Motor neuron (in vitro differentiated cells): ENCODE measurements at regions not wholly inside any gene's neighbourhood (a gene's known extent, or its start where the extent isn't known, plus 50 kb on each side); places are given as distances from the start of the nearest gene placed in this dataset.
A peak's percentile ranks its signal among the peaks of the same experiment; 100 is the strongest.
"Not testable (repeated sequence)": the region's sequence is repeated elsewhere in the genome, so short reads cannot be mapped to it uniquely, and the experiment has no call there.

ENCODE experiments used
- ATAC-seq, 8 experiments: fragments of 200-7000 bp; cut with Tn5 transposase; replicated peaks in 6 of 8; 2 replicates each; pipeline ENCODE4 v1.8.0; 2021; ENCODE audit warnings: mild to moderate bottlenecking in 8 of 8, moderate library complexity in 8 of 8
- H3K27ac ChIP-seq, 2 donors: fragments of 250-450 bp; sonication (Bioruptor Pico); 2 replicates each; pipeline ENCODE4 v1.9.0; 2021; ENCODE audit warnings: antibody characterized with exemption in 2 of 2, mild to moderate bottlenecking in 2 of 2, moderate library complexity in 1 of 2
- H3K4me1 ChIP-seq, 2 donors: fragments of 250-450 bp; sonication (Bioruptor Pico); replicated peaks in 1 of 2; 2 replicates each; pipeline ENCODE4 v1.6.1; 2021; ENCODE audit warnings: antibody characterized with exemption in 2 of 2, mild to moderate bottlenecking in 2 of 2, moderate library complexity in 1 of 2
- H3K4me3 ChIP-seq, 5 donors: fragments of 250-450 bp; sonication (Bioruptor Pico); 2 replicates each; pipeline ENCODE4 v1.9.0; 2021; ENCODE audit warnings: antibody characterized with exemption in 5 of 5, mild to moderate bottlenecking in 5 of 5, moderate library complexity in 4 of 5
- WGBS, 10 experiments: fragments of 450-650 bp; shearing (Covaris generic); methylation state at CpG; one replicate each; pipeline ENCODE4 v1.0.0; 2022; 5-methylcytosine and 5-hydroxymethylcytosine counted together
- in situ Hi-C, 9 experiments: fragments of 400-800 bp; cut with MboI; loops; one replicate each; pipeline ENCODE4 v1.15.0; 2021; ENCODE audit warnings: low sequenced_read_pairs in 9 of 9, low pct_unique_long_range_greater_than_20kb in 2 of 9; ENCODE audit not compliant: unreplicated experiment in 9 of 9

DNA sequence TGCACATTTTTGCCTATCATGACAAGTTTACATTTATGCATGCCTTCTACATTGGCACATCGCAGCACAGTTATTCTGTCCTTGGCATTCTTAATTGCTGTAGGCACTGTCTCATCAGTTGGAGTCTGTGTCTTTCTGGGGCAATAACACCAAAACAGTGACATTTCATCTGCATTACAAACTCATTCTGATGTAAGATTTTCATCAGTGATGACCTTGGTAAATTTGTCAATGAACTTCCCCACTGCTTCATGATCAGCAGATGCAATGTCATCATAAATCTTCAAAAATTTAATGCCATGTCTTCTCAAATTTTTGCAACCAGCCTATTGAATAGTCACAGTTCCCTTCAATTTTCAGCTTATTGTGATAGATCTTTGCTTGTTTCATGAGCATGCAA lies 85.5 kb downstream of the CAPZA3 start:
- in situ Hi-C loops, result no loop called here
- WGBS, 10 experiments, result 0 to 100% (median 83%) methylated on average over 1 of the region's 1 CpG; no CpG with 5 or more reads in 4 of the 10 experiments
- no peak overlapping the region for H3K27ac ChIP-seq

DNA sequence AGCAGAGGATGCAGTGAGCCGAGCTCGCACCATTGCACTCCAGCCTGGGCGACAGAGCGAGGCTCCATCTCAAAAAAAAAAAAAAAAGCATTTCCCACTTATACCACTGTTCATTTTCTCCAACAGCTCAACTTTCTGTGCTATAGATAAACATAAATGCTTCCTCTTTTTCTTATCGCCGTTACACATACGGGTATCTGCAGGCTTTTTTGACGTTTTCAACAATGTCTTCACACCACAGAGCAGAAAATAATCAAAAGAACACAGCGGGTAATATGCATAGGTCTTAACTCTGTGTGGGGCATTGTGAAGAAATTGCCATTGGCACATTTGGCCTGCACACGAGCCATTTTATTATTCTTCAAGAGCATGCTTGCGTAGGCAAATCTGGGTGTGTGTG lies 86.4 kb downstream of the CAPZA3 start:
- peaks cover 0 to 5% of the 10 kb centered on the region in 2 donors for H3K4me1 ChIP-seq
- no peak overlapping the region for H3K4me3 ChIP-seq
- ATAC-seq, result no peak
- H3K27ac ChIP-seq, result no peak overlapping the region
- in situ Hi-C loops, result no loop called here
- 20 to 100% (median 83%) methylated on average over 1 to 11 of the region's 11 CpGs for WGBS, 10 experiments

More for the DNA sequence above, 85.5 kb downstream of the CAPZA3 start:
- Histone ChIP-seq H3K4me1 (peaks cover 4 to 13% of the 10 kb centered on the region in 2 donors), H3K4me3 (no peak overlapping the region)
- peak in 1 of 8 experiments; percentile 25 for ATAC-seq

DNA sequence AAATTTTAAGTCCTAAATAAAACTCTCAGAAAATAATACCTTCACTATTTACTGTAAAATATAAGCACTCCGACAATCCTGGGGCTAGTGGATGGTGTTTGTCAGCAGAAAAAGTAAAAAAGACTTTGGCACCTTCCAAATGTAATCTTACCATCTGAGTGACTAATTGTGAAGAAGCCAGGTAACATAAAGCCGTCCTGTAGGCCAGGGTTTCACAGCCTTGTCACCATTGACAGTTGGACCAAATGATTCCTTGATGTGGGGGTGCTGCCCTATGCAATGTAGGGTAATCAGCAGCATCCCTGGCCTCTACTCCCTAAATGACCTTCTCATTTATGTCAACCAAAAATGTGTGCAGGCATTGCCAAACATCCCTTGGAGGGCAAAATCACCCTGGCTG lies 87.2 kb downstream of the CAPZA3 start:
- 20 to 100% (median 50%) methylated on average over 1 to 2 of the region's 2 CpGs; no CpG with 5 or more reads in 3 of the 10 experiments for WGBS, 10 experiments
- no peak overlapping the region for H3K27ac ChIP-seq
- no peaks in the 10 kb centered on the region for H3K4me1 ChIP-seq
- in situ Hi-C loops, result no loop called here
- no peak overlapping the region for H3K4me3 ChIP-seq
- ATAC-seq, result no peak

- Histone ChIP-seq H3K4me3 (no peak overlapping the region), H3K27ac (no peak overlapping the region), H3K4me1 (no peaks in the 10 kb centered on the region)
- ATAC-seq, result no peak
- in situ Hi-C loops, result no loop called here
- WGBS, 10 experiments, result 28 to 100% (median 71%) methylated on average over 1 to 2 of the region's 2 CpGs; no CpG with 5 or more reads in 1 of the 10 experiments
Measured at GRCh38 chr12:18827913-18828312, 90.0 kb downstream of the CAPZA3 start.

- in situ Hi-C loops, result no loop called here
- no peak for ATAC-seq
- Histone ChIP-seq H3K4me3 (no peak overlapping the region), H3K27ac (no peak overlapping the region), H3K4me1 (no peaks in the 10 kb centered on the region)
Measured at GRCh38 chr12:18828483-18828882, 90.6 kb downstream of the CAPZA3 start.

DNA sequence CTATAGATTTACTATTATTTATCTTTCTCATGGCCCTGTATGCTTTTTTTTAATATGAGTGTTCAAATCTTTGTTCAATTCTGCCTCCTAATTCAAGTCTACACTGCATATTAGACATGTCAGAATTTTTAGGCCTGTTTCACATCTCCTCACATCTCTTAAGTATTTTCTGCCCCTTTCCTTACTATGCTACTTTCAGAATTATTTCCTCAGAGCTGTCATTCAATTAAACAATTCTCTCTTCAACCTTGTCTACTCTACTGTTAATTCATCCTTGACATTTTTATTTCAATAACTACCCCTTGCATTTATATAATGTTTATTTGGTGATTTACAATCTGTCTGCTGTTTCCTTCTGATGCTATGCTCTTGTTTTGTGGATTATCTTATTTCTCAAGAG lies 91.1 kb downstream of the CAPZA3 start:
- Histone ChIP-seq H3K4me1 (no peaks in the 10 kb centered on the region), H3K4me3 (no peak overlapping the region), H3K27ac (no peak overlapping the region)
- in situ Hi-C loops, result no loop called here
- ATAC-seq, result no peak

GRCh38 chr12:18832932-18833331 lies 95.0 kb downstream of the CAPZA3 start:
- ATAC-seq, H3K4me1 ChIP-seq, H3K27ac ChIP-seq, H3K4me3 ChIP-seq, in situ Hi-C loops: not testable (repeated sequence)
- WGBS, 10 experiments, result 17 to 100% (median 73%) methylated on average over 1 to 2 of the region's 2 CpGs

- Histone ChIP-seq H3K4me3 (no peak overlapping the region), H3K27ac (no peak overlapping the region), H3K4me1 (peaks cover 3% of the 10 kb centered on the region in 2 donors)
- 33 to 82% (median 49%) methylated on average over 2 to 4 of the region's 4 CpGs; no CpG with 5 or more reads in 2 of the 10 experiments for WGBS, 10 experiments
- ATAC-seq, result peak in 5 of 8 experiments; percentile 67 to 99 (median 75)
- in situ Hi-C loops, result no loop called here
Measured at GRCh38 chr12:18837025-18837424, 99.1 kb downstream of the CAPZA3 start.

DNA sequence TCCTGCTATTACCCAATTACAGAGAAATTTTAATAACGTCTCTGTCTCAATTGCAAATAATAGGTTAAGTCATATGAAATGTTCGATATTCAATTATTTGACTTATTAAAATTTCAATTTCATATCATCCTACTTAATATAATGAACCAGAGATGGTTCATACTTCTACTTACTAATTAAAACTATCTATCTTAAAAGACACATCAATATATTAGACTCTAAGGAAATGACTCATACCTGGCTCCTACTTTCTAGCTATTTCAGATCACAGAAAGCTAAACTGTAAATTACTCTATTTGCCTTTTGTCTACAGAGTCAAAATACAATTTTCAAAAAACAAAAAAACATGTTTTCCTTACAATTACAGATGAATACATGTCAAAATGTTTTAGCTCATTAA lies 99.6 kb downstream of the CAPZA3 start:
- Histone ChIP-seq H3K4me3 (no peak overlapping the region), H3K4me1 (peaks cover 3% of the 10 kb centered on the region in 2 donors), H3K27ac (no peak overlapping the region)
- WGBS, 10 experiments, result 0 to 92% (median 60%) methylated on average over 1 to 2 of the region's 2 CpGs; no CpG with 5 or more reads in 1 of the 10 experiments
- in situ Hi-C loops, result no loop called here
- ATAC-seq, result peak in 3 of 8 experiments; percentile 15 to 71 (median 68)

DNA sequence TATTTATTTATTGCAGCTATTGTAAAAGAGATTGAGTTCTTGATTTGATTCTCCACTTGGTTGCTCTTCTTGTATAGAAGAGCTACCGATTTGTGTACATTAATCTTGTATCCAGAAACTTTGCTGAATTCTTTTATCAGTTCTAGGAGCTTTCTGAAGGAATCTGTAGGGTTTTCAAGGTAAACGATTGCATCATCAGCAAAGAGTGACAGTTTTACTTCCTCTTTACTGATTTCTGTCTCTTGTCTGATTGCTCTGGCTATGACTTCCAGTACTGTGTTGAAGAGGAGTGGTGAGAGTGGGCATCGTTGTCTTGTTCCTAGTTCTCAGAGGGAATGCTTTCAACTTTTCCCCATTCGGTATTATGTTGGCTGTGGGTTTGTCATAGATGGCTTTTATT lies 103.1 kb downstream of the CAPZA3 start:
- ATAC-seq, in situ Hi-C loops, H3K4me1 ChIP-seq, H3K4me3 ChIP-seq, H3K27ac ChIP-seq: not testable (repeated sequence)
- WGBS, 10 experiments, result 20 to 100% (median 94%) methylated on average over 1 to 4 of the region's 4 CpGs

- 49 to 79% (median 69%) methylated on average over 2 to 4 of the region's 4 CpGs for WGBS, 10 experiments
- no peak overlapping the region for H3K4me3 ChIP-seq
- no peak for ATAC-seq
- H3K27ac ChIP-seq, result no peak overlapping the region
- no peaks in the 10 kb centered on the region for H3K4me1 ChIP-seq
- in situ Hi-C loops, result no loop called here
Measured at GRCh38 chr12:18849080-18849479, 111.2 kb downstream of the CAPZA3 start.

GRCh38 chr12:18849761-18850160 lies 111.8 kb downstream of the CAPZA3 start:
- Histone ChIP-seq H3K27ac (no peak overlapping the region), H3K4me1 (no peaks in the 10 kb centered on the region), H3K4me3 (no peak overlapping the region)
- in situ Hi-C loops, result no loop called here
- no peak for ATAC-seq
- WGBS, 10 experiments, result 44 to 100% (median 87%) methylated on average over 1 of the region's 1 CpG; no CpG with 5 or more reads in 4 of the 10 experiments

DNA sequence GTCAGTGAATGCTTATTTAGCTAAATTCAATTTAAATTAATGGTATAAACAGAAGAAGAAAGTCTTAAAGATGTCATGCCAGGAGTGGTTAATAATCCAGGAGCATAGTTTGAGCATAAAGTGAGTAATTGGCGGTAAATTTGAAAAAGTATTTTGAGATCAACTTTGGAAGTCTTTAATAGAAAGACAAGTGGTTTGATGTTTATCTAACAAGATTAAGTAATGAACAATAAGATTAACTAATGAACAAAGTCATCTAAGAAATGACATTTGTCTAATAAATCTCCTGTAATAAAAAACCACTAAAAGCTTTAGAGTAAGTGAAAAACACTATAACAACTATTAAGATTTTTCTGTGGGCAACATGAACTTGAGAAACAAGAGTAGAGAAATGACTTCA lies 112.8 kb downstream of the CAPZA3 start:
- in situ Hi-C loops, result no loop called here
- ATAC-seq, result no peak
- no peak overlapping the region for H3K27ac ChIP-seq
- 58 to 100% (median 100%) methylated on average over 1 of the region's 1 CpG for WGBS, 10 experiments
- no peak overlapping the region for H3K4me3 ChIP-seq
- H3K4me1 ChIP-seq, result no peaks in the 10 kb centered on the region

DNA sequence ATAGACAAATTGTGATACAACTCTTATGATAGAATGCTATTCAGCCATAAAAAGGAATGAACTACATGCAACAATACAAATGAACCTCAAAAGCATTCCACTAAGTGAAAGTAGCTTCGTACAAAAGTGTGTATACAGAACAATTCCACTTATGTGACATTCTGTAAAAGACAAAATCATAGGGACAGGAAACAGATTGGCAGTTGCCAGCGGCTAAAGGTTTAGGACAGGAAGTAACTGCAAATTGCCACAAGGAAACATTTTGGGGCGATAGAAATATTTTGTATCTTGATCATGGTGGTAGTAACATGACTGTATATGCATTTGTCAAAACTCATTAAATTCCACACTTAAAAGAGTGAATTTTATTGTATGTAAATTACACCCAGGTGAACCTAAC lies 113.4 kb downstream of the CAPZA3 start:
- WGBS, 10 experiments, result 40 to 100% (median 72%) methylated on average over 1 to 3 of the region's 3 CpGs; no CpG with 5 or more reads in 1 of the 10 experiments
- in situ Hi-C loops, result no loop called here
- H3K4me1 ChIP-seq, result no peaks in the 10 kb centered on the region
- no peak for ATAC-seq
- H3K4me3 ChIP-seq, result no peak overlapping the region
- no peak overlapping the region for H3K27ac ChIP-seq
